H1 (cell line): ENCODE measurements at regions not wholly inside any gene's neighbourhood (a gene's known extent, or its start where the extent isn't known, plus 50 kb on each side); places are given as distances from the start of the nearest gene placed in this dataset.

Experiments used
- CTCF ChIA-PET: fragments of 300-600 bp; sonication (Branson Sonifier 250); formaldehyde crosslinking; loops from one replicate; lab custom pipeline; 2021; ENCODE audit not compliant: partially characterized antibody; lab: Charles Lee
- POLR2A ChIA-PET: fragments of 300-600 bp; sonication (Branson Sonifier 250); formaldehyde crosslinking; loops from one replicate; lab custom pipeline; 2021; ENCODE audit warnings: inconsistent platforms; ENCODE audit not compliant: partially characterized antibody; lab: Charles Lee
- DNase-seq, 2 experiments: peaks; one replicate each; pipeline versions ENCODE4 v3.0.0 to v3.0.0-alpha.2; 2010 to 2022; ENCODE audit warnings: low spot score in 2 of 2, low read depth in 1 of 2, mixed read lengths in 1 of 2
- FAIRE-seq: peaks from 2 replicates; lab custom pipeline; 2011; peaks lifted over from hg19 to GRCh38; lab: Jason Lieb, UNC
- H2AFZ ChIP-seq: 2 replicates; pipeline ENCODE4 v1.8.1; 2012; ENCODE audit warnings: low read length, inconsistent platforms
- H2AK5ac ChIP-seq: 2 replicates; pipeline ENCODE4 v1.6.1; 2013; ENCODE audit warnings: low read depth, low read length
- H2BK120ac ChIP-seq: replicated peaks from 2 replicates; pipeline ENCODE3; 2013; ENCODE audit warnings: low read depth, low read length, inconsistent platforms
- H2BK12ac ChIP-seq: 2 replicates; pipeline ENCODE4 v1.6.1; 2013; ENCODE audit warnings: low read depth, low read length
- H2BK15ac ChIP-seq: 2 replicates; pipeline ENCODE4 v1.6.1; 2013; ENCODE audit warnings: low read length
- H2BK20ac ChIP-seq: 2 replicates; pipeline ENCODE4 v1.6.1; 2013; ENCODE audit warnings: low read length
- H2BK5ac ChIP-seq: 2 replicates; pipeline ENCODE4 v1.6.1; 2013; ENCODE audit warnings: low read depth, low read length
- H3K14ac ChIP-seq: 2 replicates; pipeline ENCODE4 v1.6.1; 2013; ENCODE audit warnings: inconsistent platforms; ENCODE audit not compliant: insufficient read length
- H3K18ac ChIP-seq: 2 replicates; pipeline ENCODE4 v1.6.1; 2013; ENCODE audit warnings: low read length; ENCODE audit errors: extremely low read depth
- H3K23ac ChIP-seq: 2 replicates; pipeline ENCODE4 v1.6.1; 2013; ENCODE audit warnings: inconsistent platforms; ENCODE audit not compliant: insufficient read length
- H3K23me2 ChIP-seq: 2 replicates; pipeline ENCODE4 v1.6.1; 2013; ENCODE audit warnings: low read depth, low read length
- H3K27ac ChIP-seq: 2 replicates; pipeline ENCODE4 v1.6.1; 2011; ENCODE audit warnings: low read depth, low read length, inconsistent platforms
- H3K27me3 ChIP-seq, 4 experiments: replicated peaks in 1 of 4; 1 replicate in 1 of 4; 2 replicates in 3 of 4; pipeline versions ENCODE4 v1.6.1 to v1.8.1; 2011 to 2013; ENCODE audit warnings: low read length in 3 of 4, mild to moderate bottlenecking in 3 of 4, inconsistent platforms in 2 of 4, mixed read lengths in 2 of 4, moderate library complexity in 1 of 4; ENCODE audit not compliant: control insufficient read depth in 3 of 4, insufficient read depth in 3 of 4; ENCODE audit errors: extremely low read depth in 1 of 4
- H3K36me3 ChIP-seq, 4 experiments: 2 replicates each; pipeline versions ENCODE4 v1.6.1 to v1.8.1; 2011 to 2013; ENCODE audit warnings: mild to moderate bottlenecking in 4 of 4, low read length in 3 of 4, moderate library complexity in 2 of 4, control low read depth in 1 of 4, inconsistent platforms in 1 of 4; ENCODE audit not compliant: insufficient read depth in 4 of 4, control insufficient read depth in 2 of 4
- H3K4ac ChIP-seq: replicated peaks from 2 replicates; pipeline ENCODE3; 2013; ENCODE audit warnings: low read length, low read depth, mixed read lengths, inconsistent platforms; ENCODE audit not compliant: insufficient read length
- H3K4me1 ChIP-seq, 4 experiments: replicated peaks in 1 of 4; 1 replicate in 1 of 4; 2 replicates in 3 of 4; pipeline versions ENCODE4 v1.6.1 to v1.8.1; 2011 to 2013; ENCODE audit warnings: low read length in 3 of 4, inconsistent platforms in 2 of 4, mixed read lengths in 1 of 4; ENCODE audit not compliant: insufficient read depth in 4 of 4, control insufficient read depth in 3 of 4
- H3K4me2 ChIP-seq, 2 experiments: 2 replicates each; pipeline versions ENCODE4 v1.6.1 to v1.8.1; 2011 to 2013; ENCODE audit warnings: low read depth in 2 of 2, low read length in 2 of 2, control low read depth in 1 of 2, inconsistent platforms in 1 of 2, mild to moderate bottlenecking in 1 of 2; ENCODE audit not compliant: insufficient read depth in 1 of 2
- H3K4me3 ChIP-seq, 4 experiments: fragments of 200-600, 300-600 bp in 1 of 4; sonication (generic), shearing (Covaris generic), sonication (Bioruptor Twin) in 1 of 4; 2 replicates each; pipeline versions ENCODE4 v1.5.1 to v1.8.1; 2011 to 2016; ENCODE audit warnings: low read length in 4 of 4, low read depth in 3 of 4, control low read depth in 2 of 4, inconsistent platforms in 2 of 4, mild to moderate bottlenecking in 2 of 4, mixed read lengths in 1 of 4, moderate library complexity in 1 of 4; ENCODE audit not compliant: insufficient read depth in 2 of 4; ENCODE audit errors: extremely low read depth in 1 of 4
- H3K56ac ChIP-seq: replicated peaks from 2 replicates; pipeline ENCODE3; 2013; ENCODE audit warnings: low read depth, mild to moderate bottlenecking, mixed read lengths, low read length, inconsistent platforms; ENCODE audit not compliant: insufficient read length
- H3K79me1 ChIP-seq: 2 replicates; pipeline ENCODE4 v1.6.1; 2013; ENCODE audit warnings: low read depth, low read length, control low read depth
- H3K79me2 ChIP-seq, 2 experiments: 2 replicates each; pipeline versions ENCODE4 v1.6.1 to v1.8.1; 2012 to 2013; ENCODE audit warnings: low read length in 2 of 2, mild to moderate bottlenecking in 2 of 2, inconsistent platforms in 1 of 2; ENCODE audit not compliant: insufficient read depth in 2 of 2, control insufficient read depth in 1 of 2
- H3K9ac ChIP-seq, 4 experiments: replicated peaks in 1 of 4; 1 replicate in 1 of 4; 2 replicates in 3 of 4; pipeline versions ENCODE4 v1.6.1 to v1.8.1; 2011 to 2013; ENCODE audit warnings: low read depth in 3 of 4, low read length in 3 of 4, control low read depth in 2 of 4, mild to moderate bottlenecking in 2 of 4, moderate library complexity in 2 of 4, inconsistent platforms in 1 of 4; ENCODE audit errors: extremely low read depth in 1 of 4
- H3K9me3 ChIP-seq, 2 experiments: 2 replicates each; pipeline versions ENCODE4 v1.6.1 to v1.8.1; 2012 to 2013; ENCODE audit warnings: mild to moderate bottlenecking in 2 of 2, moderate library complexity in 2 of 2, control low read depth in 1 of 2, inconsistent platforms in 1 of 2, low read depth in 1 of 2, low read length in 1 of 2, mixed read lengths in 1 of 2; ENCODE audit not compliant: insufficient read depth in 2 of 2
- H4K20me1 ChIP-seq, 2 experiments: replicated peaks in 1 of 2; 2 replicates each; pipeline versions ENCODE3 to v1.8.1; 2011 to 2013; ENCODE audit warnings: inconsistent platforms in 2 of 2, low read length in 2 of 2, mild to moderate bottlenecking in 1 of 2; ENCODE audit not compliant: insufficient read depth in 2 of 2, control insufficient read depth in 1 of 2
- H4K5ac ChIP-seq: 2 replicates; pipeline ENCODE4 v1.6.1; 2013; ENCODE audit warnings: low read length, low read depth, mixed read lengths, inconsistent platforms; ENCODE audit not compliant: insufficient read length
- H4K8ac ChIP-seq: 2 replicates; pipeline ENCODE4 v1.8.0; 2013; ENCODE audit warnings: mild to moderate bottlenecking, moderate library complexity, low read length, inconsistent platforms; ENCODE audit not compliant: insufficient read depth; ENCODE audit errors: extremely low read depth
- H4K91ac ChIP-seq: replicated peaks from 2 replicates; pipeline ENCODE3; 2013; ENCODE audit warnings: low read length, mixed read lengths, inconsistent platforms; ENCODE audit not compliant: insufficient read length
- CHD1 ChIP-seq: IDR thresholded peaks from 2 replicates; pipeline ENCODE4 v1.6.1; 2012; ENCODE audit warnings: low read depth, low read length, improper control_type of control experiment
- CTBP2 ChIP-seq: IDR thresholded peaks from 2 replicates; pipeline ENCODE4 v1.7.0; 2011; ENCODE audit warnings: borderline replicate concordance, mild to moderate bottlenecking, moderate library complexity, mixed read lengths, low read length; ENCODE audit not compliant: insufficient read depth, insufficient read length
- EP300 ChIP-seq, 2 experiments: IDR thresholded peaks; 1 replicate in 1 of 2; 2 replicates in 1 of 2; pipeline ENCODE4 v1.6.1; 2011 to 2012; ENCODE audit warnings: low read depth in 2 of 2, low read length in 2 of 2, mild to moderate bottlenecking in 2 of 2, borderline replicate concordance in 1 of 2, inconsistent platforms in 1 of 2, moderate library complexity in 1 of 2
- GABPA ChIP-seq: IDR thresholded peaks from 2 replicates; pipeline ENCODE4 v1.6.1; 2011; ENCODE audit warnings: mild to moderate bottlenecking, low read length, moderate library complexity, borderline replicate concordance; ENCODE audit not compliant: insufficient read depth
- GTF2F1 ChIP-seq: IDR thresholded peaks from 2 replicates; pipeline ENCODE4 v1.6.1; 2012; ENCODE audit warnings: low read depth, low read length, improper control_type of control experiment, borderline replicate concordance
- HDAC2 ChIP-seq, 2 experiments: fragments of 300-600 bp in 1 of 2; sonication (generic) in 1 of 2; IDR thresholded peaks; 2 replicates each; pipeline ENCODE4 v1.6.1; 2011 to 2012; ENCODE audit warnings: low read depth in 2 of 2, low read length in 2 of 2, mild to moderate bottlenecking in 2 of 2, moderate library complexity in 2 of 2, borderline replicate concordance in 1 of 2, inconsistent platforms in 1 of 2
- JUN ChIP-seq: IDR thresholded peaks from 2 replicates; pipeline ENCODE4 v1.6.1; 2011; ENCODE audit warnings: low read depth, mild to moderate bottlenecking, improper control_type of control experiment, low read length
- KDM5A ChIP-seq: fragments of 200-600 bp; IDR thresholded peaks from 2 replicates; pipeline ENCODE4 v1.7.1; 2012; ENCODE audit warnings: mild to moderate bottlenecking, low read length, inconsistent platforms, mixed read lengths
- MAFK ChIP-seq: IDR thresholded peaks from 2 replicates; pipeline ENCODE4 v1.6.1; 2012; ENCODE audit warnings: low read depth, mild to moderate bottlenecking, improper control_type of control experiment, low read length
- POU5F1 ChIP-seq: IDR thresholded peaks from 2 replicates; pipeline ENCODE4 v1.6.1; 2011; ENCODE audit warnings: low read depth, mild to moderate bottlenecking, low read length, moderate library complexity
- RFX5 ChIP-seq: IDR thresholded peaks from 2 replicates; pipeline ENCODE4 v1.6.1; 2011; ENCODE audit warnings: low read depth, low read length, improper control_type of control experiment, borderline replicate concordance
- RXRA ChIP-seq: IDR thresholded peaks from 2 replicates; pipeline ENCODE4 v1.6.1; 2011; ENCODE audit warnings: low read depth, mild to moderate bottlenecking, low read length, moderate library complexity; ENCODE audit not compliant: insufficient read depth
- SAP30 ChIP-seq: fragments of 300-600 bp; sonication (generic); IDR thresholded peaks from 2 replicates; pipeline ENCODE4 v1.7.1; 2012; ENCODE audit warnings: low read length, moderate library complexity, mild to moderate bottlenecking, inconsistent platforms; ENCODE audit not compliant: insufficient read depth, insufficient replicate concordance
- SP4 ChIP-seq: IDR thresholded peaks from 2 replicates; pipeline ENCODE4 v1.6.1; 2012; ENCODE audit warnings: low read length, inconsistent platforms
- WGBS, 2 experiments: shearing (Covaris generic) in 1 of 2; methylation state at CpG; one replicate each; pipeline versions ENCODE4 v1.1.6 to v1.1.7; 2013 to 2015; ENCODE audit warnings: low lambda C conversion rate in 2 of 2, mixed read lengths in 2 of 2, inconsistent platforms in 1 of 2, low coverage in 1 of 2, missing lambda C conversion rate in 1 of 2; ENCODE audit not compliant: insufficient replicate concordance in 2 of 2, insufficient coverage in 1 of 2, insufficient read length in 1 of 2; ENCODE audit errors: extremely low coverage in 1 of 2, missing lambda C conversion rate in 1 of 2; 5-methylcytosine and 5-hydroxymethylcytosine counted together

DNA sequence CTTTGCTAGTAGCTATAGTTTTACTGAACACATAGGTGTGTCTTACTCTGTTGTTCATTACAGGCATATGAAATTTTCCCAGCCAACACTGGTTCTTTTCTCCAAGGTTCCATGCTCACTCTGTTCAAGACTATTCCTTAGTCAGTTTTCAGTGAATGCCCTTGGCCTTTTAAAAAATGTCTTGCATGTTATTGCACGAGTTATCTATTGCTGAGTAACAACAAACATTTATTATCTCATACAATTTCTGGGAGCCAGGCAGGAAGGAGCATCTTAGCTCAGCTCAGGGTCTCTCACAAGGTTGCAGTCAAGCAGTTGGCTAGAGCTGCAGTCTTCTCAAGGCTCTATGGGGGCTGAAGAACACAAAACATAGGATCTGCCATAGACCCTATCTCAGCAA lies 223.5 kb downstream of the BTG1 start:
- H2BK12ac ChIP-seq = no peak overlapping the region
- H3K23ac ChIP-seq = no peak overlapping the region
- ChIA-PET CTCF (interaction anchor here (1.0 kb wide), 1 partner anchor 540 kb away, joined by 4 read pairs; no protein-coding TSS in a partner anchor), POLR2A (no interaction called here)
- H2AFZ ChIP-seq = no peak overlapping the region
- no peak overlapping the region for H3K4ac ChIP-seq
- H3K36me3 ChIP-seq = no peaks in the 10 kb centered on the region
- no peaks in the 10 kb centered on the region for H4K20me1 ChIP-seq
- H3K79me2 ChIP-seq = no peaks in the 10 kb centered on the region
- H2BK120ac ChIP-seq = no peak overlapping the region
- H3K18ac ChIP-seq = no peak overlapping the region
- H3K23me2 ChIP-seq = no peaks in the 10 kb centered on the region
- no peak for DNase-seq
- H3K14ac ChIP-seq = no peak overlapping the region
- no peak for FAIRE-seq
- no peaks in the 10 kb centered on the region; a peak in 1 of 7 replicates for H3K4me1 ChIP-seq
- H3K4me2 ChIP-seq = no peak overlapping the region
- no peak overlapping the region for H4K91ac ChIP-seq
- no peak overlapping the region for H4K5ac ChIP-seq
- H2BK5ac ChIP-seq = no peak overlapping the region
- H3K4me3 ChIP-seq = no peak overlapping the region
- no peak overlapping the region for H2BK15ac ChIP-seq
- H3K9ac ChIP-seq = no peak overlapping the region
- 86% methylated on average over 1 of the region's 1 CpG; no CpG with 5 or more reads in 1 of the 2 experiments for WGBS, 2 experiments
- peaks cover 0 to 9% of the 10 kb centered on the region in 2 experiments; a peak in 1 of 4 replicates for H3K9me3 ChIP-seq
- no peaks in the 10 kb centered on the region for H3K79me1 ChIP-seq
- H2AK5ac ChIP-seq = no peak overlapping the region
- H3K27ac ChIP-seq = no peak overlapping the region
- no peak overlapping the region for H4K8ac ChIP-seq
- H3K27me3 ChIP-seq = no peaks in the 10 kb centered on the region
- no peak overlapping the region for H3K56ac ChIP-seq
- H2BK20ac ChIP-seq = no peak overlapping the region
- no peak for TF ChIP-seq RXRA
- no peak for TF ChIP-seq RFX5
- no peak for TF ChIP-seq CTBP2
- no peak for TF ChIP-seq CHD1
- no peak for TF ChIP-seq JUN
- no peak for TF ChIP-seq POU5F1
- TF ChIP-seq HDAC2 (IDR thresholded peaks at IDR 0.05; ENCODE audit: borderline replicate concordance in 1 of 2, low read depth in 2 of 2, low read length in 2 of 2) = no peak
- no peak for TF ChIP-seq SAP30
- no peak for TF ChIP-seq GTF2F1
- no peak for TF ChIP-seq MAFK
- TF ChIP-seq KDM5A = no peak
- no peak for TF ChIP-seq SP4
- no peak for TF ChIP-seq GABPA
- no peak for TF ChIP-seq EP300 (IDR thresholded peaks at IDR 0.05; ENCODE audit: borderline replicate concordance in 1 of 2, low read depth in 2 of 2, low read length in 2 of 2)
